DOHH2 (cell line): ENCODE measurements at regions not wholly inside any gene's neighbourhood (a gene's known extent, or its start where the extent isn't known, plus 50 kb on each side); places are given as distances from the start of the nearest gene placed in this dataset.
A peak's percentile ranks its signal among the peaks of the same experiment; 100 is the strongest.

ENCODE experiments used
- H3F3A ChIP-seq: fragments of 200-600 bp; sonication (generic), shearing (Covaris generic); 2 replicates; pipeline ENCODE4 v1.6.0; 2016; ENCODE audit warnings: antibody characterized with exemption, mild to moderate bottlenecking; ENCODE audit not compliant: control insufficient read depth, insufficient read depth
- H3K27ac ChIP-seq: fragments of 200-600 bp; sonication (generic); 2 replicates; pipeline ENCODE4 v1.5.1; 2014; ENCODE audit warnings: low read depth, mild to moderate bottlenecking, low read length, moderate library complexity
- H3K27me3 ChIP-seq: fragments of 200-600 bp; sonication (generic); 2 replicates; pipeline ENCODE4 v1.6.1; 2014; ENCODE audit warnings: mild to moderate bottlenecking, low read length, mixed read lengths; ENCODE audit not compliant: control insufficient read depth
- H3K36me3 ChIP-seq: fragments of 200-600 bp; sonication (generic); 2 replicates; pipeline ENCODE4 v1.6.1; 2014; ENCODE audit warnings: mild to moderate bottlenecking, low read length, moderate library complexity, mixed read lengths; ENCODE audit not compliant: control insufficient read depth
- H3K4me1 ChIP-seq: fragments of 200-600 bp; sonication (generic); 2 replicates; pipeline ENCODE4 v1.6.1; 2014; ENCODE audit warnings: mild to moderate bottlenecking, low read length, mixed read lengths; ENCODE audit not compliant: control insufficient read depth
- H3K4me2 ChIP-seq: fragments of 200-600 bp; sonication (generic); 2 replicates; pipeline ENCODE4 v1.6.0; 2014; ENCODE audit warnings: mild to moderate bottlenecking, low read length, moderate library complexity
- H3K4me3 ChIP-seq: fragments of 200-600 bp; sonication (generic); 2 replicates; pipeline ENCODE4 v1.5.1; 2014; ENCODE audit warnings: mild to moderate bottlenecking, low read length, mixed read lengths
- H3K79me2 ChIP-seq: fragments of 200-600 bp; sonication (generic); 2 replicates; pipeline ENCODE4 v1.6.1; 2014; ENCODE audit warnings: mild to moderate bottlenecking, low read length, mixed read lengths; ENCODE audit not compliant: control insufficient read depth
- H3K9me2 ChIP-seq: fragments of 200-600 bp; sonication (generic); replicated peaks from 2 replicates; pipeline ENCODE4 v1.6.1; 2014; ENCODE audit warnings: mild to moderate bottlenecking, low read length, mixed read lengths; ENCODE audit not compliant: control insufficient read depth
- H3K9me3 ChIP-seq: fragments of 200-600 bp; sonication (generic); 2 replicates; pipeline ENCODE4 v1.6.1; 2014; ENCODE audit warnings: antibody characterized with exemption, low read length, mixed read lengths; ENCODE audit not compliant: control insufficient read depth, insufficient read depth
- H4K20me1 ChIP-seq: fragments of 200-600 bp; sonication (generic); 2 replicates; pipeline ENCODE4 v1.6.0; 2014; ENCODE audit warnings: low read depth, mild to moderate bottlenecking, antibody characterized with exemption, low read length, moderate library complexity; ENCODE audit not compliant: control insufficient read depth, insufficient read depth
- EZH2phosphoT487 ChIP-seq: fragments of 200-600 bp; sonication (generic); IDR thresholded peaks from 2 replicates; pipeline ENCODE4 v1.6.1; 2017; ENCODE audit warnings: borderline replicate concordance, mild to moderate bottlenecking, antibody characterized with exemption, low read length, moderate library complexity, mixed read lengths
- TF ChIP-seq, protein P1 (sequence below): fragments of 200-600 bp; sonication (generic); IDR thresholded peaks from one replicate; pipeline ENCODE4 v1.5.1; 2014; ENCODE audit warnings: antibody characterized with exemption, mild to moderate bottlenecking, low read depth, low read length; ENCODE audit not compliant: poor library complexity, severe bottlenecking

DNA sequence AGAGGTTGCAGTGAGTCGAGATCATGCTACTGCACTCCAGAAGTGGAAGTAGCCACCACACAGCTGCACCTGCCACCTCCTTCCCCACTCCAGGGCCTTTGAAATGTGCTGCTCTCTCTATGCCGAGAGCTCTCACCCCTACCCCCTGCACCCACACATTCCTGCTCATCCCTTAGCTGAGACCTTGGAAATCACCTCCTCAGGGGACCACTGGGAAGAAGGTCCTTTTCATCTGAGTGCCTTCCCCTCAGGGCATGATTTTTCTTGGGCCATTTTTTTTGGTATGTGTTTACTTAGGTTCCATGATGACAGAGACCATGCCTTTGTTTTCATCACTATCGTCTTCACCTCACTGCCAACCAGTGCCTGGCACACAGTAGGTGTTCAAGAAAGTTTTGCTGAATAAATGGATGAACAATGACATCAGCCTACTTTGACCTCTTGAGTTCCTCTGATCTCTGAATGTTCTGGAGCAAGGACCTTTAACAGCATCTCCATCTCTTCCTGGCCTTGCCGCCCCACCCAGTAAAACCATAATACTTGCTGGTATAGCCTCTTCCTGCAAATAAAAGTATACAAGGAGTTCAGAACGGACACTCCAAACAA is 166.6 kb upstream of the KLF14 start:
- Histone ChIP-seq H4K20me1 (peaks cover 8% of the 10 kb centered on the region; the same call in 1 of the 2 replicates), H3K36me3 (peaks cover 44% of the 10 kb centered on the region), H3K27ac (no peak overlapping the region), H3K4me1 (peaks cover 50% of the 10 kb centered on the region), H3K9me2 (no peaks in the 10 kb centered on the region), H3K79me2 (peaks cover 27% of the 10 kb centered on the region), H3F3A (peaks cover 23% of the 10 kb centered on the region), H3K9me3 (no peaks in the 10 kb centered on the region), H3K4me2 (peak overlapping the region; percentile 24), H3K27me3 (no peaks in the 10 kb centered on the region), H3K4me3 (peak overlapping the region; percentile 24)
- no peak for TF ChIP-seq EZH2phosphoT487
- TF ChIP-seq, protein P1, sequence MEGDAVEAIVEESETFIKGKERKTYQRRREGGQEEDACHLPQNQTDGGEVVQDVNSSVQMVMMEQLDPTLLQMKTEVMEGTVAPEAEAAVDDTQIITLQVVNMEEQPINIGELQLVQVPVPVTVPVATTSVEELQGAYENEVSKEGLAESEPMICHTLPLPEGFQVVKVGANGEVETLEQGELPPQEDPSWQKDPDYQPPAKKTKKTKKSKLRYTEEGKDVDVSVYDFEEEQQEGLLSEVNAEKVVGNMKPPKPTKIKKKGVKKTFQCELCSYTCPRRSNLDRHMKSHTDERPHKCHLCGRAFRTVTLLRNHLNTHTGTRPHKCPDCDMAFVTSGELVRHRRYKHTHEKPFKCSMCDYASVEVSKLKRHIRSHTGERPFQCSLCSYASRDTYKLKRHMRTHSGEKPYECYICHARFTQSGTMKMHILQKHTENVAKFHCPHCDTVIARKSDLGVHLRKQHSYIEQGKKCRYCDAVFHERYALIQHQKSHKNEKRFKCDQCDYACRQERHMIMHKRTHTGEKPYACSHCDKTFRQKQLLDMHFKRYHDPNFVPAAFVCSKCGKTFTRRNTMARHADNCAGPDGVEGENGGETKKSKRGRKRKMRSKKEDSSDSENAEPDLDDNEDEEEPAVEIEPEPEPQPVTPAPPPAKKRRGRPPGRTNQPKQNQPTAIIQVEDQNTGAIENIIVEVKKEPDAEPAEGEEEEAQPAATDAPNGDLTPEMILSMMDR: no peak

DNA sequence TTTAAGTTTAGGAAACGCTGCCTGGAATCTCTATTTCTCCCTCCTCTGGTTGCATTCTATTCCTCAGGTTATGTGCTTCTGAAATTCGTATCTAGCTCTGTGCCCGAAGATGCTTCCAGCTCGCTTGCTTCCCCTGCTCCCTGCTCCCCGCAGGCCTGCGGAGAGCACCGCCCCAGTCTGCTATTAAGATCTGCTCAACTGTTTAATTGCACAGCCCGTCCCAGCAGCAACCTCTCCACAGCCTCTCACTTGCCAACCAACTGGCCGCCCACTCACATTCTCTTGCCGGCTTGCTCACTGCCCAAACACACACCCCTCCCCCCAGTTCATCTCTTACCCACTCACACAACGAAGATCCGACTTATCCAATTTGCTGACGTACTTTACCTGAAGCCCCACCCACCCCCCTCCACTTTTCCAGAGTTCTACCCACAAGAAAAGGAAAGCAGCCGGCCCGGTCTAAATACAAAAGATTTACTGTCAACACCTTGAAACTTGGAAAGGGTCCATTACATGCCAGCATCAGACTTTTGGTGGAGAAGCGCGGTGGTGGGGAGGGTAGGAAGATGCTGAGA is 167.3 kb upstream of the KLF14 start:
- H3K4me1 ChIP-seq: peaks cover 50% of the 10 kb centered on the region
- H3K4me3 ChIP-seq: no peak overlapping the region
- H3K9me2 ChIP-seq: no peaks in the 10 kb centered on the region
- TF ChIP-seq EZH2phosphoT487: no peak
- TF ChIP-seq, protein P1: no peak
- H3K9me3 ChIP-seq: no peaks in the 10 kb centered on the region
- no peak overlapping the region for H3K27ac ChIP-seq
- peaks cover 25% of the 10 kb centered on the region for H3F3A ChIP-seq
- H3K4me2 ChIP-seq: no peak overlapping the region
- no peaks in the 10 kb centered on the region for H3K27me3 ChIP-seq
- peaks cover 36% of the 10 kb centered on the region for H3K36me3 ChIP-seq
- peaks cover 23% of the 10 kb centered on the region for H3K79me2 ChIP-seq
- peaks cover 8% of the 10 kb centered on the region; the same call in 1 of the 2 replicates for H4K20me1 ChIP-seq

DNA sequence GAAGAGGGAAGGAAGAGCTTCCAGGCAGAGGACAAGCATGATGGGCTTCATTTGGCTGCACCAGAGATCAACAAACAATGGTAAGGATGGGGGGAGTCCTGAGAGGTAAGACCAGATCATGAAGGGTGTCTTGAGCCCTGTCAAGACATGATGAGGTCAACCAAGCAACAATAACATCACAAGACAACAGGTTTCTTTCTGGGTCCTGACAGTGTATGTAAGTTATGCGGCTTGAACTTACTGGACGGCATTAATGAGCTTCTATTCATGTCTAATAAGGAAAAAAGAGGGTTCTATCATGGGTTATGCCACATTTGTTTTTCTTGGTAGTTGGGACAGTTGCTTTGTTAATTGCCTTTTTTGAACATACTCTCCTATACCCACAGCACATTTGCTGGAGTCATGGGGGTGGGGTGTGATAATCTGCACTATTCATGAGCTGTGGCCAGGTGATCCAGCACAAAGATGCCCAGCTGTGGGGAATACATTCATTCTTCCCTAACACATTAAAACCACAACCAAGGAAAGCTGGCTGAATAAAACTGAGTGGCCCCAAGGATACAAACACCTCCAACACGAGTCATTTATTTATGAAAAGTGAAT is 168.8 kb upstream of the KLF14 start:
- H3K4me2 ChIP-seq: no peak overlapping the region
- no peak overlapping the region for H3K4me3 ChIP-seq
- no peaks in the 10 kb centered on the region for H3K9me3 ChIP-seq
- no peaks in the 10 kb centered on the region for H3K27me3 ChIP-seq
- H3K27ac ChIP-seq: no peak overlapping the region
- peaks cover 15% of the 10 kb centered on the region for H3K79me2 ChIP-seq
- peaks cover 6% of the 10 kb centered on the region; the same call in 1 of the 2 replicates for H4K20me1 ChIP-seq
- H3K4me1 ChIP-seq: peaks cover 41% of the 10 kb centered on the region
- no peak for TF ChIP-seq EZH2phosphoT487
- TF ChIP-seq, protein P1: no peak
- H3F3A ChIP-seq: peaks cover 24% of the 10 kb centered on the region
- no peaks in the 10 kb centered on the region for H3K9me2 ChIP-seq
- peaks cover 24% of the 10 kb centered on the region for H3K36me3 ChIP-seq
